Rectal smooth muscle tissue (tissue), 1 donor: ENCODE measurements at regions not wholly inside any gene's neighbourhood (a gene's known extent, or its start where the extent isn't known, plus 50 kb on each side); places are given as distances from the start of the nearest gene placed in this dataset.
"Not testable (repeated sequence)": the region's sequence is repeated elsewhere in the genome, so short reads cannot be mapped to it uniquely, and the experiment has no call there.

Experiments used
- H3K27ac ChIP-seq: one replicate; pipeline ENCODE4 v1.7.0; 2013; ENCODE audit warnings: low read depth, low read length, inconsistent platforms
- H3K27me3 ChIP-seq: one replicate; pipeline ENCODE4 v1.7.0; 2013; ENCODE audit warnings: low read length; ENCODE audit not compliant: control insufficient read depth, insufficient read depth
- H3K36me3 ChIP-seq: one replicate; pipeline ENCODE4 v1.7.0; 2013; ENCODE audit warnings: low read length; ENCODE audit not compliant: control insufficient read depth, insufficient read depth
- H3K4me1 ChIP-seq: one replicate; pipeline ENCODE4 v1.7.0; 2013; ENCODE audit warnings: low read length; ENCODE audit not compliant: control insufficient read depth, insufficient read depth
- H3K4me3 ChIP-seq: one replicate; pipeline ENCODE4 v1.7.0; 2013; ENCODE audit warnings: low read length
- H3K9ac ChIP-seq: one replicate; pipeline ENCODE4 v1.7.0; 2013; ENCODE audit warnings: low read length

GRCh38 chr12:91767237-91767636 lies 378.4 kb downstream of the BTG1 start:
- Histone ChIP-seq H3K9ac (no peak overlapping the region), H3K36me3 (no peaks in the 10 kb centered on the region), H3K4me1 (no peaks in the 10 kb centered on the region), H3K27ac (no peak overlapping the region), H3K27me3 (no peaks in the 10 kb centered on the region), H3K4me3 (no peak overlapping the region)

GRCh38 chr12:91766454-91766853 lies 379.2 kb downstream of the BTG1 start:
- H3K4me1 ChIP-seq, result no peaks in the 10 kb centered on the region
- H3K27me3 ChIP-seq, result no peaks in the 10 kb centered on the region
- no peak overlapping the region for H3K4me3 ChIP-seq
- H3K9ac ChIP-seq, result no peak overlapping the region
- H3K36me3 ChIP-seq, result no peaks in the 10 kb centered on the region
- H3K27ac ChIP-seq, result no peak overlapping the region

- no peak overlapping the region for H3K9ac ChIP-seq
These were observed 381.8 kb downstream of the BTG1 start for GRCh38 chr12:91763654-91764370.

GRCh38 chr12:91753649-91754048 lies 392.0 kb downstream of the BTG1 start:
- H3K4me1 ChIP-seq, result no peaks in the 10 kb centered on the region
- no peaks in the 10 kb centered on the region for H3K27me3 ChIP-seq
- no peaks in the 10 kb centered on the region for H3K36me3 ChIP-seq
- H3K4me3 ChIP-seq, result no peak overlapping the region
- no peak overlapping the region for H3K9ac ChIP-seq
- H3K27ac ChIP-seq, result no peak overlapping the region

More at GRCh38 chr12:91763654-91764370, 381.8 kb downstream of the BTG1 start:
- Histone ChIP-seq H3K4me1 (no peaks in the 10 kb centered on the region), H3K36me3 (no peaks in the 10 kb centered on the region), H3K27me3 (no peaks in the 10 kb centered on the region), H3K27ac (no peak overlapping the region), H3K4me3 (no peak overlapping the region)

GRCh38 chr12:91746976-91747375 lies 398.7 kb downstream of the BTG1 start:
- Histone ChIP-seq H3K9ac (no peak overlapping the region), H3K4me1 (no peaks in the 10 kb centered on the region), H3K27ac (no peak overlapping the region), H3K36me3 (no peaks in the 10 kb centered on the region), H3K27me3 (no peaks in the 10 kb centered on the region), H3K4me3 (no peak overlapping the region)

- no peaks in the 10 kb centered on the region for H3K27me3 ChIP-seq
- H3K9ac ChIP-seq, result no peak overlapping the region
- no peaks in the 10 kb centered on the region for H3K36me3 ChIP-seq
- H3K4me1 ChIP-seq, result no peaks in the 10 kb centered on the region
- no peak overlapping the region for H3K27ac ChIP-seq
- no peak overlapping the region for H3K4me3 ChIP-seq
These were observed 401.0 kb downstream of the BTG1 start for GRCh38 chr12:91744597-91744996.

GRCh38 chr12:91743704-91744321 lies 401.8 kb downstream of the BTG1 start:
- no peak overlapping the region for H3K9ac ChIP-seq
- H3K4me3 ChIP-seq, result no peak overlapping the region
- H3K36me3 ChIP-seq, result no peaks in the 10 kb centered on the region
- no peaks in the 10 kb centered on the region for H3K27me3 ChIP-seq
- H3K4me1 ChIP-seq, result no peaks in the 10 kb centered on the region
- no peak overlapping the region for H3K27ac ChIP-seq

GRCh38 chr12:91743280-91743679 lies 402.4 kb downstream of the BTG1 start:
- no peaks in the 10 kb centered on the region for H3K4me1 ChIP-seq
- H3K9ac ChIP-seq, result no peak overlapping the region
- H3K36me3 ChIP-seq, result no peaks in the 10 kb centered on the region
- no peak overlapping the region for H3K27ac ChIP-seq
- H3K4me3 ChIP-seq, result no peak overlapping the region
- H3K27me3 ChIP-seq, result no peaks in the 10 kb centered on the region

GRCh38 chr12:91741932-91742331 lies 403.7 kb downstream of the BTG1 start:
- Histone ChIP-seq H3K27ac (no peak overlapping the region), H3K9ac (no peak overlapping the region), H3K4me1 (no peaks in the 10 kb centered on the region), H3K36me3 (no peaks in the 10 kb centered on the region), H3K4me3 (no peak overlapping the region), H3K27me3 (no peaks in the 10 kb centered on the region)

- not testable (repeated sequence) for H3K4me1 ChIP-seq, H3K27me3 ChIP-seq, H3K36me3 ChIP-seq, H3K27ac ChIP-seq, H3K4me3 ChIP-seq, H3K9ac ChIP-seq
These were observed 411.8 kb downstream of the BTG1 start for GRCh38 chr12:91733846-91734245.

- Histone ChIP-seq H3K4me3 (no peak overlapping the region), H3K9ac (no peak overlapping the region), H3K36me3 (no peaks in the 10 kb centered on the region), H3K27me3 (no peaks in the 10 kb centered on the region), H3K27ac (no peak overlapping the region), H3K4me1 (no peaks in the 10 kb centered on the region)
These were observed 413.6 kb downstream of the BTG1 start for GRCh38 chr12:91732086-91732485.

- no peak overlapping the region for H3K4me3 ChIP-seq
- H3K4me1 ChIP-seq, result no peaks in the 10 kb centered on the region
- H3K36me3 ChIP-seq, result no peaks in the 10 kb centered on the region
- H3K9ac ChIP-seq, result no peak overlapping the region
- no peak overlapping the region for H3K27ac ChIP-seq
- no peaks in the 10 kb centered on the region for H3K27me3 ChIP-seq
These were observed 416.1 kb downstream of the BTG1 start for GRCh38 chr12:91729543-91729942.

GRCh38 chr12:91723191-91723590 lies 422.5 kb downstream of the BTG1 start:
- Histone ChIP-seq H3K27ac (no peak overlapping the region), H3K9ac (no peak overlapping the region), H3K36me3 (no peaks in the 10 kb centered on the region), H3K4me1 (no peaks in the 10 kb centered on the region), H3K4me3 (no peak overlapping the region), H3K27me3 (no peaks in the 10 kb centered on the region)
